CD4-positive, CD25-positive, alpha-beta regulatory T cell (primary cell): ENCODE measurements at regions not wholly inside any gene's neighbourhood (a gene's known extent, or its start where the extent isn't known, plus 50 kb on each side); places are given as distances from the start of the nearest gene placed in this dataset.

Source experiments
- ATAC-seq, 2 donors: fragments of 150-1000 bp; cut with Tn5 transposase; one replicate each; pipeline ENCODE4 v1.10.0; 2021; ENCODE audit warnings: low read depth in 2 of 2, moderate number of reproducible peaks in 2 of 2, moderate library complexity in 1 of 2
- DNase-seq, 3 donors: peaks; one replicate each; pipeline versions ENCODE4 v3.0.0 to v3.0.0-alpha.2; 2012 to 2022; ENCODE audit warnings: mixed read lengths in 1 of 3
- H3K27ac ChIP-seq: one replicate; pipeline ENCODE4 v1.7.0; 2013; ENCODE audit warnings: mild to moderate bottlenecking, low read length; ENCODE audit not compliant: insufficient read depth, poor library complexity, severe bottlenecking
- H3K27me3 ChIP-seq: one replicate; pipeline ENCODE4 v1.7.0; 2013; ENCODE audit warnings: low read length; ENCODE audit not compliant: control insufficient read depth, insufficient read depth
- H3K36me3 ChIP-seq: one replicate; pipeline ENCODE4 v1.7.0; 2013; ENCODE audit warnings: mild to moderate bottlenecking, low read length, moderate library complexity; ENCODE audit not compliant: control insufficient read depth, insufficient read depth
- H3K4me1 ChIP-seq: 2 replicates; pipeline ENCODE4 v1.7.0; 2013; ENCODE audit warnings: mild to moderate bottlenecking, low read length; ENCODE audit not compliant: insufficient read depth, control insufficient read depth, poor library complexity, severe bottlenecking
- H3K4me3 ChIP-seq: one replicate; pipeline ENCODE4 v1.7.0; 2013; ENCODE audit warnings: low read depth, mild to moderate bottlenecking, low read length, moderate library complexity
- H3K9me3 ChIP-seq, 2 experiments: 1 replicate in 1 of 2; 2 replicates in 1 of 2; pipeline ENCODE4 v1.7.0; 2013; ENCODE audit warnings: low read length in 2 of 2, mild to moderate bottlenecking in 1 of 2, moderate library complexity in 1 of 2; ENCODE audit not compliant: control insufficient read depth in 2 of 2
- H3K27ac Mint-ChIP-seq, 3 donors: one replicate each; pipeline ENCODE4 v1.8.0; 2020 to 2022; ENCODE audit warnings: mild to moderate bottlenecking in 3 of 3, mixed read lengths in 3 of 3, moderate library complexity in 2 of 3
- H3K27me3 Mint-ChIP-seq: one replicate; pipeline ENCODE4 v1.8.0; 2022; ENCODE audit warnings: mild to moderate bottlenecking, mixed read lengths
- H3K36me3 Mint-ChIP-seq: one replicate; pipeline ENCODE4 v1.8.0; 2020; ENCODE audit warnings: mixed read lengths
- H3K4me1 Mint-ChIP-seq, 4 donors: one replicate each; pipeline ENCODE4 v1.8.0; 2020 to 2022; ENCODE audit warnings: mixed read lengths in 4 of 4, mild to moderate bottlenecking in 1 of 4
- H3K4me3 Mint-ChIP-seq, 4 donors: one replicate each; pipeline ENCODE4 v1.8.0; 2020 to 2022; ENCODE audit warnings: mild to moderate bottlenecking in 4 of 4, mixed read lengths in 4 of 4, moderate library complexity in 3 of 4
- H3K9me3 Mint-ChIP-seq, 7 donors: one replicate each; pipeline ENCODE4 v1.8.0; 2020 to 2022; ENCODE audit warnings: mixed read lengths in 7 of 7, mild to moderate bottlenecking in 3 of 7, moderate library complexity in 2 of 7

DNA sequence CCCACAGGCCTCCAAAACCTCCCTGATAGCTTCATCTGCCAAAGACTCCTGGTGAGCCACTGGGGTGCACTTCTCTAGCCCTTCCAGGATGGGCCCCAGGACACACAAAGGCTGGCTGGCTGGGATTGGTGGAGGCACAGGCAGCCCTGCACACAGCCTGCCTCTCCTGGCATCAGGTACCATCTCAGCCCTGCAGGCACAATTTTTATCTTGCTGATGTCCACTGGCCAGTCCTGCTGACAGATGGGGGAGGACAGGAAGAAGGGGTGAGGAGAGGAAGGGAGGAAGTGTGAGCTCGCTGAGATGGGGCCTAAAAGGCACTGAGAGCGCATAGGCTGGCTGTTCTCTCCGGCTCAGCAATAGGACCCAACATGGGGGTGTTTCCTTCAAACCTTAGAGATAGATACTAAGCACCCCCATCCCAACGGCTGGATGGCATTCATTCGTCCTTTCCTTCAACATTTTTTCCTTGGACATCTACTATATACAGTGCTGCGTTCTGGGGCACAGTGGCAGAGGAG, 92.7 kb downstream of the PJA1 start:
- Histone ChIP-seq H3K27me3 (no peaks in the 10 kb centered on the region), H3K36me3 (no peaks in the 10 kb centered on the region), H3K4me1 (no peaks in the 10 kb centered on the region), H3K4me3 (no peak overlapping the region), H3K27ac (no peak overlapping the region), H3K9me3 (no peaks in the 10 kb centered on the region)
- Mint-ChIP-seq H3K4me3 (no peak overlapping the region), H3K9me3 (no peaks in the 10 kb centered on the region), H3K36me3 (no peaks in the 10 kb centered on the region), H3K4me1 (no peaks in the 10 kb centered on the region), H3K27me3 (no peaks in the 10 kb centered on the region), H3K27ac (no peak overlapping the region)
- ATAC-seq (no peak), DNase-seq (no peak)

DNA sequence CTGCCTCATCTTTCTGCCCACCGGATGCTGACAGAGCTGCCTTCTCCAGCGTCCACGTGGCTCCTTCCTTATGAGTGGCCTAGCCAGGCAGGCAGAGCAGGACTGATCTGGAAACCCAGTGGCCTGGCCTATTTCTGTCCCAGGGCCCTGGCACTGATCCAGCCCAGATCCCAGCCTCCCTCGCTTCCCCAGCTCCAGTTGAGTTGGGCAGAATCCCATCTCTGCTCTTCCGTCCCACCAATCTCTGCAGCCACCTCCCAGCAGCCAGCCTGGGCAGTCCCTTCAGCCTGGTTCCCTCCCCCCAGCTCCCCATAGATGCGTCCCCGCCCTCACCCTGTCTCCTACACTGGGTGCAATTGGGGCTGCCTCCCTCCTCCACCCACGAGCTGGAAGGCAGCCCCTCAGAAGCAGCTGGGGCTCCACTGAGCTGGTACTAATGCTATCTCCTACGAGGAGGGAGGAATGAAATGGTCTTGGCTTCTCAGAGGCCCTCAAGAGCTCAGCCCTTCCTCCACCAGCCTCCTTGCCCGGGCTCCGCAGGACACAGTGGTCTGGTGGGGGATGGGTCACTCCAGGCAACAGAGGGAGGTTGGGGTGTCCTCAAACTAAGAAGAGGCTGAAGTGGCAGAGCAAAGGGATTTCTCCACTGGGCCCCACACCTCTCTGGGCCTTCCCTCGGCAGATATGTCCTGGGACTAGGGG, 94.2 kb downstream of the PJA1 start:
- Mint-ChIP-seq H3K4me3 (no peak overlapping the region), H3K4me1 (no peaks in the 10 kb centered on the region), H3K27ac (no peak overlapping the region), H3K27me3 (no peaks in the 10 kb centered on the region), H3K9me3 (no peaks in the 10 kb centered on the region), H3K36me3 (no peaks in the 10 kb centered on the region)
- Histone ChIP-seq H3K27ac (no peak overlapping the region), H3K4me1 (no peaks in the 10 kb centered on the region), H3K36me3 (no peaks in the 10 kb centered on the region), H3K27me3 (no peaks in the 10 kb centered on the region), H3K9me3 (no peaks in the 10 kb centered on the region), H3K4me3 (no peak overlapping the region)
- no peak for DNase-seq
- ATAC-seq, result no peak

DNA sequence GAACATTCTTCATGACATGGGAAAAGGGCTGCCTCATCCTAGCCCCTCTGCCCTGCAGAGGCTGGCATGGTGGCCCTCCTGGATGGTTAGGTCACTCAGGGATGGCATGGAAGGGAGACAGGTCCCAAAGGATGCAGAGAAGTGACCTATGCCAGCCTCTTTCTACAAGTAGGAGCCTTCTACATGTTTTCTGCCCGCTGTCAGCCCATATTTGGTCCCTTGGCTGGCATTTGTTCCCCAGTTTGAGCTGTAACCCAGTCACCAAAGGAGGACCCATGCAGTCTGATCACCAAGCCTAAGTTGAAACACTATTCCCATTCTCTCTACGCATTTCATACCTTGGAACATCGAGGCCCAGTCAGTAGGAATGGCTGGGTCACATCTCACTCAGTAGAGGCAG, 95.4 kb downstream of the PJA1 start:
- no peak overlapping the region for H3K27ac Mint-ChIP-seq
- no peaks in the 10 kb centered on the region for H3K36me3 Mint-ChIP-seq
- H3K9me3 ChIP-seq, result no peaks in the 10 kb centered on the region
- no peak overlapping the region for H3K27ac ChIP-seq
- no peak for DNase-seq
- ATAC-seq, result no peak
- no peaks in the 10 kb centered on the region for H3K4me1 ChIP-seq
- H3K4me3 ChIP-seq, result no peak overlapping the region
- no peaks in the 10 kb centered on the region for H3K36me3 ChIP-seq
- H3K9me3 Mint-ChIP-seq, result no peaks in the 10 kb centered on the region
- no peak overlapping the region for H3K4me3 Mint-ChIP-seq
- H3K4me1 Mint-ChIP-seq, result no peaks in the 10 kb centered on the region
- no peaks in the 10 kb centered on the region for H3K27me3 ChIP-seq
- H3K27me3 Mint-ChIP-seq, result no peaks in the 10 kb centered on the region

DNA sequence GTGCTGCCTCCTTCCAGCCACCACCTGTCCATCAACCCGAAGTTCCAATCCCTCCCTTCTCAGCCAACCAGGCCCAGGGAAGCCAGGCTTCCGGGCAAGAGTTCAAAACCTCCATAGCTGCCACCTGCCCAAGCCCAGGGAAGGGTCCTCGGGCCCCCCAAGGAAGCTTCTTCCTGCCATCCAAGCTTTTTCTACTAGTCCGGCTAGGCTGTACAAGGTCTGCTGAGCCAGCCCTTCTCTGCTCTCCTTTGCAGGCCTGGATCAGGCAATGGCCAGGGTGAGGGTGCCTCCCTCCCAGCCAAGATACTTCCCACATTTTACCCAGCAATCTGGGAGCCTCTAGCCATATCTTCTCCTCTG, 96.2 kb downstream of the PJA1 start:
- H3K9me3 Mint-ChIP-seq, result no peaks in the 10 kb centered on the region
- no peak overlapping the region for H3K4me3 Mint-ChIP-seq
- DNase-seq (no peak), ATAC-seq (no peak)
- Histone ChIP-seq H3K27me3 (no peaks in the 10 kb centered on the region), H3K4me1 (no peaks in the 10 kb centered on the region), H3K36me3 (no peaks in the 10 kb centered on the region), H3K27ac (no peak overlapping the region), H3K9me3 (no peaks in the 10 kb centered on the region), H3K4me3 (no peak overlapping the region)
- H3K27ac Mint-ChIP-seq, result no peak overlapping the region
- no peaks in the 10 kb centered on the region for H3K27me3 Mint-ChIP-seq
- H3K4me1 Mint-ChIP-seq, result no peaks in the 10 kb centered on the region
- H3K36me3 Mint-ChIP-seq, result no peaks in the 10 kb centered on the region

DNA sequence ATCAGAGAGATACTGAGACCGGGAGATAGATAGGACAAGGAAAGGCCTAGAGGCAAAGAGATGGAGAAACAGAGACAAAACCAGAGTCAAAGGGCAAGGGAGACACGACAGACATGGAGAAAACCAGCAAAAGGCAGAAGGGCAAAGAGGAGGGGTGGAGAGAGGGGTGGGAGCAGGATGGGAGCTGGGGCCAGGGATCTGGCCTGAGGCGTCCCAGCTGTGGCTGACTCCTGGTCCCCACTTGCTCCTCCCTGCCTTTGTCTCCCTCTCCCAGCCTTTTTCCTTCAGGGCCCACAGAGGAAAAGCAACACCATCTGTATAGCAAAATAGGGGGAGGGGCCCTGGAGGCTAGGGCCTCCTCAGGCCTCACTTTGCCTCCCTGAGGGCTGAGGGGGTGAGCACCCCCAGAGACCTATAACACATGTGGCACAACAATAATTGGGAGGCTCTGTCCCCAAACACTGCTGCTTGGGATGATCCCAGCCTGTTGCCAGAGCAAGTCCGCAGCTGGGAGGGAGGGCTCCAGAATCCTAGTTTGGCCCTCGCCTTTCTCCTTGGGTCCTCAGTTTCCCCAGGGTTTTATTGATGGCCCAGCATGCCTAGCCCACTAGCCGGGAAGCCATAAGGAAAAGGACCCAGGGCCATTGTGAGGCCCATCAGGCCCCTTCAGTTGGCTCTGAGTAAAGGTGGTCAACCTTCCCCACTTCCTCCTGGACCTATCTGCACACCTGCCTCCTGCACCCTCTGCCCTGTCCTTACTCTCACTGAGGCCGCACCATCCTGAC, 96.8 kb downstream of the PJA1 start:
- no peak overlapping the region for H3K27ac Mint-ChIP-seq
- Histone ChIP-seq H3K4me3 (no peak overlapping the region), H3K36me3 (no peaks in the 10 kb centered on the region), H3K27ac (no peak overlapping the region), H3K27me3 (no peaks in the 10 kb centered on the region), H3K4me1 (no peaks in the 10 kb centered on the region), H3K9me3 (no peaks in the 10 kb centered on the region)
- H3K27me3 Mint-ChIP-seq, result no peaks in the 10 kb centered on the region
- H3K4me3 Mint-ChIP-seq, result no peak overlapping the region
- H3K4me1 Mint-ChIP-seq, result no peaks in the 10 kb centered on the region
- ATAC-seq, result no peak
- peaks cover 0 to 4% (median 0%) of the 10 kb centered on the region in 7 donors for H3K9me3 Mint-ChIP-seq
- DNase-seq, result no peak
- H3K36me3 Mint-ChIP-seq, result no peaks in the 10 kb centered on the region

DNA sequence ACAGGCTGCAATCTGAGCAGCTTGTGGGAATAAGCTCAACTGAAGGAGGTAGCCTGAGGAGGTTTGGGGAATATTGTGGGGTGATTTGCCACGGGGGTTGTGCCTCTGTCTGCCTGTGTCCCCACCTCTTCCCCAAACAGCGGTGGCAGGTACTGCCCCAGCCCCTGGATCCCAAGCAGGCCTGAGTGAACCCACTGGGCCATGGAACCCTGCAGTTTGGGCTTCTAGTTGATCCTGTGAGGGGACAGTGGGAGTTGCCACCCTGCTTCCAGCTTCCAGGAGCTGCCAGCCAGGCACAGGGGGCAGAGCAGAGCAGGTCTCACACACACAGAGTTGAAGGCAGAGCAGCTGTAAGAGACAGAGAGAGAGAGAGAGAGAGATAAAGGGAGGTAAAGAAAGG, 97.4 kb downstream of the PJA1 start:
- no peak overlapping the region for H3K27ac ChIP-seq
- H3K27me3 Mint-ChIP-seq, result no peaks in the 10 kb centered on the region
- no peaks in the 10 kb centered on the region for H3K36me3 ChIP-seq

DNA sequence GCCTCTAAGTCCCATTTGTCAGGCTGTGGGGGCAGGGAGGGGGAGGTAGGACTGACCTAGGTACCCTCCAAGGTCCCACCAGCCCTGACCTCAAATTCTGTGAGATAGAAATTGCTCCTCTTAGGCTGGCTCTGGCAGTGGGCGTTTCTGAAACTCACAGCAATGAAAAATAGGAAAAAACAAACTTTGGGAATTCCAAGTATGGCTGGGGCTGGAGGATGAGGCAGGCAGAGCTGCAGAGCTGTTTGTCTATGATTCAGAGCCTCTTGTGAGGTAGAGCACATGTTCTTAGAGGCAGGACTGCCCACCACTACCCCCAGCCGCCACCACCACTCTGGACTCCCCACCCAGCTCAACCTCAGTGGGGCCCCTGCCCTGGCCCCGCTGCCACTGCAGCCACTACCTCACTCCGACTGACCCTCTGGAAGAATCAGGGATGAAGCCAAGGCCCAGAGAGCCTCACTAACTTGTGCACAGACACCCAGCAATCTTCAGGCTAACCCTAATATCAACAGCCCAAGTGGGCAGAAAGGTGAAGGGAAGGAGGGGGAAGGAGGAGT, 98.2 kb downstream of the PJA1 start:
- H3K4me3 Mint-ChIP-seq, result no peak overlapping the region
- no peaks in the 10 kb centered on the region for H3K27me3 Mint-ChIP-seq
- H3K27ac ChIP-seq, result no peak overlapping the region
- no peaks in the 10 kb centered on the region for H3K27me3 ChIP-seq
- ATAC-seq (no peak), DNase-seq (no peak)
- H3K36me3 ChIP-seq, result no peaks in the 10 kb centered on the region
- peaks cover 0 to 4% (median 0%) of the 10 kb centered on the region in 7 donors for H3K9me3 Mint-ChIP-seq
- H3K4me1 Mint-ChIP-seq, result no peaks in the 10 kb centered on the region
- no peak overlapping the region for H3K4me3 ChIP-seq
- H3K9me3 ChIP-seq, result no peaks in the 10 kb centered on the region
- H3K4me1 ChIP-seq, result no peaks in the 10 kb centered on the region
- no peaks in the 10 kb centered on the region for H3K36me3 Mint-ChIP-seq
- H3K27ac Mint-ChIP-seq, result no peak overlapping the region

More for the DNA sequence above, 97.4 kb downstream of the PJA1 start:
- Histone ChIP-seq H3K27me3 (no peaks in the 10 kb centered on the region), H3K4me1 (no peaks in the 10 kb centered on the region), H3K4me3 (no peak overlapping the region), H3K9me3 (no peaks in the 10 kb centered on the region)
- ATAC-seq (no peak), DNase-seq (no peak)
- H3K4me3 Mint-ChIP-seq, result no peak overlapping the region
- no peaks in the 10 kb centered on the region for H3K4me1 Mint-ChIP-seq
- H3K36me3 Mint-ChIP-seq, result no peaks in the 10 kb centered on the region
- H3K27ac Mint-ChIP-seq, result no peak overlapping the region
- peaks cover 0 to 4% (median 0%) of the 10 kb centered on the region in 7 donors for H3K9me3 Mint-ChIP-seq
